Keratinocyte (primary cell): ENCODE measurements at regions not wholly inside any gene's neighbourhood (a gene's known extent, or its start where the extent isn't known, plus 50 kb on each side); places are given as distances from the start of the nearest gene placed in this dataset.
"Not testable (repeated sequence)": the region's sequence is repeated elsewhere in the genome, so short reads cannot be mapped to it uniquely, and the experiment has no call there.

Experiments used
- DNase-seq: peaks from one replicate; pipeline ENCODE4 v3.0.0-alpha.2; 2011; ENCODE audit warnings: low read depth, missing footprints, low spot score
- FAIRE-seq: peaks from 2 replicates; lab custom pipeline; 2011; peaks lifted over from hg19 to GRCh38; lab: Jason Lieb, UNC
- H2AFZ ChIP-seq: 2 replicates; pipeline ENCODE4 v1.6.0; 2012; ENCODE audit warnings: low read length, control low read depth, inconsistent platforms; ENCODE audit not compliant: control insufficient read depth
- H3K27ac ChIP-seq: 2 replicates; pipeline ENCODE4 v1.5.1; 2011; ENCODE audit warnings: low read length; ENCODE audit not compliant: control insufficient read depth, insufficient read depth
- H3K27me3 ChIP-seq: 3 replicates; pipeline ENCODE4 v1.6.0; 2011; ENCODE audit warnings: low read length; ENCODE audit not compliant: control insufficient read depth, insufficient read depth; ENCODE audit errors: extremely low read depth
- H3K36me3 ChIP-seq, 2 experiments: 2 replicates in 1 of 2; 3 replicates in 1 of 2; pipeline ENCODE4 v1.5.1; 2011; ENCODE audit warnings: low read length in 2 of 2, mild to moderate bottlenecking in 1 of 2; ENCODE audit not compliant: control insufficient read depth in 2 of 2, insufficient read depth in 2 of 2; ENCODE audit errors: extremely low read depth in 1 of 2
- H3K4me1 ChIP-seq: 3 replicates; pipeline ENCODE4 v1.5.1; 2011; ENCODE audit warnings: low read length; ENCODE audit not compliant: control insufficient read depth, insufficient read depth; ENCODE audit errors: extremely low read depth
- H3K4me2 ChIP-seq: 3 replicates; pipeline ENCODE4 v1.6.0; 2011; ENCODE audit warnings: low read depth, low read length; ENCODE audit not compliant: control insufficient read depth, insufficient read depth; ENCODE audit errors: extremely low read depth
- H3K4me3 ChIP-seq, 3 experiments: fragments of 200-600 bp in 1 of 3; sonication (generic) in 1 of 3; 2 replicates in 2 of 3; 3 replicates in 1 of 3; pipeline ENCODE4 v1.5.1; 2011 to 2016; ENCODE audit warnings: low read length in 3 of 3, mild to moderate bottlenecking in 3 of 3, control low read depth in 2 of 3, inconsistent platforms in 1 of 3, low read depth in 1 of 3, mixed read lengths in 1 of 3, mixed run types in 1 of 3, moderate library complexity in 1 of 3; ENCODE audit not compliant: control insufficient read depth in 2 of 3, insufficient read depth in 2 of 3; ENCODE audit errors: extremely low read depth in 1 of 3
- H3K79me2 ChIP-seq: 2 replicates; pipeline ENCODE4 v1.6.0; 2012; ENCODE audit warnings: low read length; ENCODE audit not compliant: control insufficient read depth, insufficient read depth
- H3K9ac ChIP-seq: 3 replicates; pipeline ENCODE4 v1.6.0; 2011; ENCODE audit warnings: low read length; ENCODE audit not compliant: control insufficient read depth, insufficient read depth; ENCODE audit errors: extremely low read depth
- H3K9me1 ChIP-seq: 3 replicates; pipeline ENCODE4 v1.6.0; 2011; ENCODE audit warnings: low read length; ENCODE audit not compliant: control insufficient read depth, insufficient read depth; ENCODE audit errors: extremely low read depth
- H3K9me3 ChIP-seq: 2 replicates; pipeline ENCODE4 v1.5.1; 2012; ENCODE audit warnings: low read depth, low read length; ENCODE audit not compliant: control insufficient read depth
- H4K20me1 ChIP-seq: 3 replicates; pipeline ENCODE4 v1.6.0; 2011; ENCODE audit warnings: low read length; ENCODE audit not compliant: control insufficient read depth, insufficient read depth; ENCODE audit errors: extremely low read depth
- EZH2 ChIP-seq: IDR thresholded peaks from one replicate; pipeline ENCODE4 v1.6.1; 2012; ENCODE audit warnings: inconsistent platforms, mild to moderate bottlenecking, low read length, moderate library complexity
- dilution Hi-C: fragments of 300-500 bp; cut with MboI; formaldehyde crosslinking; loops from one replicate; pipeline ENCODE4 v1.7.0; 2020; ENCODE audit warnings: low sequenced_read_pairs; ENCODE audit not compliant: extremely low pct_ligation_motif_present
- TF ChIP-seq, protein P1 (sequence below), 3 experiments: IDR thresholded peaks in 1 of 3; conservative IDR thresholded peaks in 1 of 3; optimal IDR thresholded peaks in 1 of 3; 2 replicates in 2 of 3; 3 replicates in 1 of 3; pipeline versions ENCODE3 to v1.5.1; 2011; ENCODE audit warnings: low read length in 3 of 3, mild to moderate bottlenecking in 3 of 3, moderate library complexity in 2 of 3, control low read depth in 1 of 3, inconsistent platforms in 1 of 3; ENCODE audit not compliant: insufficient read depth in 2 of 3; ENCODE audit errors: extremely low read depth in 1 of 3

DNA sequence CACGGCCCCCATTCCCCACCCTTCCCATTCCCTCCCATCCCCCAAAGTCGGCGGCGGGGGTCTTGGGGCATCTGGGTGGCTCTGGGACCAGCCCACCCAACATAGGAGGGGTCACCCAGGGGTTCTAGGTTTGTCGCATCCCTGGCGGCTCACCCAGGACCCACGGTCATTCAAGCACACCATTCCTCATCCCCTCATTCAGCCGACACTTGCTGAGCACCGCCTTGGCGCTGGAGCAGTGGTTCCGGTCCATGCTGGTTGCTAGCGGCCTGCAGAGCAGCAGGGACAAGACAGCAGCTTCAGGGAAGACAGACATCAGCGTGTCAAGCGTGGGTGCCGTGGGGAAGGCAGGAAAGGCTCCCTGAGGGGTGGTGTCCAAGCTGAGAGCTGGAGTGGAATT is 50.5 kb upstream of the OTOS start:
- no peaks in the 10 kb centered on the region for H3K36me3 ChIP-seq
- no peaks in the 10 kb centered on the region for H3K79me2 ChIP-seq
- H3K9me3 ChIP-seq = peaks cover 8% of the 10 kb centered on the region
- H3K4me2 ChIP-seq = no peak overlapping the region
- no peak overlapping the region for H2AFZ ChIP-seq
- FAIRE-seq (no peak), DNase-seq (no peak)
- H3K4me3 ChIP-seq = no peak overlapping the region
- no peak overlapping the region for H3K27ac ChIP-seq
- H4K20me1 ChIP-seq = no peaks in the 10 kb centered on the region
- no peaks in the 10 kb centered on the region for H3K9me1 ChIP-seq
- H3K27me3 ChIP-seq = peaks cover 24% of the 10 kb centered on the region
- dilution Hi-C loops = no loop called here
- no peak overlapping the region for H3K9ac ChIP-seq
- no peak for TF ChIP-seq EZH2
- no peaks in the 10 kb centered on the region for H3K4me1 ChIP-seq

DNA sequence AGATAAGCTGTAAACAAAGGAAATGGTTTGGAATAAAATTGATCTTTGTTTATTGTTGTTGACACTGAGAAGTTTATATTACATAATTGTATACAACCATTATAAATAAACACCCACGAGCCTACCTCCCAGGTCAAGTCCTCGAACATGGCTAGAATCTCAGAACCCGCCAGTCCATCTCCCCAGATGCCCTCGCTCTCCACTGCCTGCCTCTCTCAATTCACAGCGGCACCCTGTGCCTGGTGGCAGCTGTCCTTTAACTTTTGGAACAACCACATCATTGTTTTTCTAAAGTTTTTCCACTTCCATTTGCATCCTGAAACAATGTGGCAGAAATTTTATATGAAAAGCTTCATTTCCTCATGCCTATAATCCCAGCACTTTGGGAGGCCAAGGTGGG is 52.2 kb upstream of the OTOS start:
- Histone ChIP-seq H3K27me3 (peaks cover 27% of the 10 kb centered on the region), H3K4me3 (no peak overlapping the region), H2AFZ (no peak overlapping the region), H3K79me2 (no peaks in the 10 kb centered on the region), H4K20me1 (no peaks in the 10 kb centered on the region), H3K9me3 (peaks cover 6% of the 10 kb centered on the region), H3K9ac (no peak overlapping the region), H3K36me3 (no peaks in the 10 kb centered on the region), H3K27ac (no peak overlapping the region), H3K9me1 (no peaks in the 10 kb centered on the region), H3K4me1 (no peaks in the 10 kb centered on the region), H3K4me2 (no peak overlapping the region)
- TF ChIP-seq, protein P1, sequence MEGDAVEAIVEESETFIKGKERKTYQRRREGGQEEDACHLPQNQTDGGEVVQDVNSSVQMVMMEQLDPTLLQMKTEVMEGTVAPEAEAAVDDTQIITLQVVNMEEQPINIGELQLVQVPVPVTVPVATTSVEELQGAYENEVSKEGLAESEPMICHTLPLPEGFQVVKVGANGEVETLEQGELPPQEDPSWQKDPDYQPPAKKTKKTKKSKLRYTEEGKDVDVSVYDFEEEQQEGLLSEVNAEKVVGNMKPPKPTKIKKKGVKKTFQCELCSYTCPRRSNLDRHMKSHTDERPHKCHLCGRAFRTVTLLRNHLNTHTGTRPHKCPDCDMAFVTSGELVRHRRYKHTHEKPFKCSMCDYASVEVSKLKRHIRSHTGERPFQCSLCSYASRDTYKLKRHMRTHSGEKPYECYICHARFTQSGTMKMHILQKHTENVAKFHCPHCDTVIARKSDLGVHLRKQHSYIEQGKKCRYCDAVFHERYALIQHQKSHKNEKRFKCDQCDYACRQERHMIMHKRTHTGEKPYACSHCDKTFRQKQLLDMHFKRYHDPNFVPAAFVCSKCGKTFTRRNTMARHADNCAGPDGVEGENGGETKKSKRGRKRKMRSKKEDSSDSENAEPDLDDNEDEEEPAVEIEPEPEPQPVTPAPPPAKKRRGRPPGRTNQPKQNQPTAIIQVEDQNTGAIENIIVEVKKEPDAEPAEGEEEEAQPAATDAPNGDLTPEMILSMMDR (optimal IDR thresholded peaks at IDR 0.05 in 1 of 3, IDR thresholded peaks at IDR 0.05 in 1 of 3, conservative IDR thresholded peaks at IDR 0.05 in 1 of 3; ENCODE audit: extremely low read depth in 1 of 3, insufficient read depth in 2 of 3, low read length in 3 of 3) = no peak
- TF ChIP-seq EZH2 = no peak
- no peak for FAIRE-seq
- no peak for DNase-seq
- dilution Hi-C loops = no loop called here

DNA sequence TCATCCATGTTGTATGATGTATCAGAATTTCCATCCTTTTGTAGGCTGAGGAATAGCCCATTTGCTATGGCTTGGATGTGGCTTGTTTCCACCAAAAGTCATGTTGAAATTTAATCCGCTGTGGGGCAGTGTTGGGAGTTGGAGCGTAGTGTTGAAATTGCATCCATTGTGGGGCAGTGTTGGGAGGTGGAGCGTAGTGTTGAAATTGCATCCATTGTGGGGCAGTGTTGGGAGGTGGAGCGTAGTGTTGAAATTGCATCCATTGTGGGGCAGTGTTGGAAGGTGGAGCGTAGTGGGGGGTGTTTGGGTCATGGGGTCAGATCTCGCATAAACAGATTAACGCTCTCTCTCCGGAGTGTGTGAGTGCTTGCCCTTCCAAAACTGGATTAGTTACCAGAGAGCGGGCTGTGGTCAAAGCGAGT is 53.9 kb upstream of the OTOS start:
- H3K27ac ChIP-seq, H3K4me2 ChIP-seq, dilution Hi-C loops, H3K4me3 ChIP-seq, H3K4me1 ChIP-seq, H3K9me3 ChIP-seq, H4K20me1 ChIP-seq, H3K36me3 ChIP-seq, H3K9ac ChIP-seq, DNase-seq, H3K9me1 ChIP-seq, H2AFZ ChIP-seq, H3K79me2 ChIP-seq: not testable (repeated sequence)
- FAIRE-seq = peak; percentile 71
- TF ChIP-seq, protein P1 (optimal IDR thresholded peaks at IDR 0.05 in 1 of 3, IDR thresholded peaks at IDR 0.05 in 1 of 3, conservative IDR thresholded peaks at IDR 0.05 in 1 of 3; ENCODE audit: extremely low read depth in 1 of 3, insufficient read depth in 2 of 3, low read length in 3 of 3) = peak in 1 of 3 experiments; percentile 43
- H3K27me3 ChIP-seq = peaks cover 28% of the 10 kb centered on the region
